HG02970 (cell line): ENCODE measurements at regions not wholly inside any gene's neighbourhood (a gene's known extent, or its start where the extent isn't known, plus 50 kb on each side); places are given as distances from the start of the nearest gene placed in this dataset.
"Not testable (repeated sequence)": the region's sequence is repeated elsewhere in the genome, so short reads cannot be mapped to it uniquely, and the experiment has no call there.

Experiments used
- ATAC-seq: cut with Tn5 transposase; IDR thresholded peaks from one replicate; pipeline ENCODE4 v1.9.1; 2021; ENCODE audit warnings: mild to moderate bottlenecking, moderate library complexity, moderate number of reproducible peaks; ENCODE audit not compliant: unreplicated experiment, low FRiP score

GRCh38 chr1:101365878-101366277 lies 129.1 kb downstream of the S1PR1 start:
- no peak for ATAC-seq

GRCh38 chr1:101366513-101367215 lies 129.8 kb downstream of the S1PR1 start:
- ATAC-seq = no peak

- no peak for ATAC-seq
Observed at GRCh38 chr1:101367630-101368029, 130.8 kb downstream of the S1PR1 start.

- no peak for ATAC-seq
Observed at GRCh38 chr1:101370488-101370887, 133.7 kb downstream of the S1PR1 start.

GRCh38 chr1:101371259-101371658 lies 134.4 kb downstream of the S1PR1 start:
- peak; percentile 84 for ATAC-seq

GRCh38 chr1:101373570-101373969 lies 136.8 kb downstream of the S1PR1 start:
- no peak for ATAC-seq

- ATAC-seq = not testable (repeated sequence)
Observed at GRCh38 chr1:101375448-101375847, 138.6 kb downstream of the S1PR1 start.

- ATAC-seq = no peak
Observed at GRCh38 chr1:101376121-101377083, 139.6 kb downstream of the S1PR1 start.

GRCh38 chr1:101377084-101377835 lies 140.4 kb downstream of the S1PR1 start:
- ATAC-seq = no peak

- no peak for ATAC-seq
Observed at GRCh38 chr1:101379037-101379436, 142.2 kb downstream of the S1PR1 start.

- ATAC-seq = no peak
Observed at GRCh38 chr1:101379950-101380349, 143.1 kb downstream of the S1PR1 start.

- no peak for ATAC-seq
Observed at GRCh38 chr1:101382135-101382534, 145.3 kb downstream of the S1PR1 start.

GRCh38 chr1:101388904-101389546 lies 152.2 kb downstream of the S1PR1 start:
- ATAC-seq = peak; percentile 80

- ATAC-seq = peak; percentile 3
Observed at GRCh38 chr1:101389547-101389929, 152.7 kb downstream of the S1PR1 start.

GRCh38 chr1:101392552-101392951 lies 155.7 kb downstream of the S1PR1 start:
- no peak for ATAC-seq

GRCh38 chr1:101394041-101394440 lies 157.2 kb downstream of the S1PR1 start:
- no peak for ATAC-seq

GRCh38 chr1:101399222-101399621 lies 162.4 kb downstream of the S1PR1 start:
- no peak for ATAC-seq

- no peak for ATAC-seq
Observed at GRCh38 chr1:101406271-101406670, 169.5 kb downstream of the S1PR1 start.

GRCh38 chr1:101406681-101407080 lies 169.9 kb downstream of the S1PR1 start:
- no peak for ATAC-seq

GRCh38 chr1:101407505-101408211 lies 170.8 kb downstream of the S1PR1 start:
- peak; percentile 79 for ATAC-seq
